ENCODE measurements at regions not wholly inside any gene's neighbourhood (a gene's known extent, or its start where the extent isn't known, plus 50 kb on each side); places are given as distances from the start of the nearest gene placed in this dataset.

GRCh38 chr10:28986117-28986792 is 302.6 kb upstream of the LYZL1 start (continued):
- no peak for TF ChIP-seq ZKSCAN1 (IDR thresholded peaks at IDR 0.05; ENCODE audit: low read depth, low read length)
- no peak for TF ChIP-seq TAL1 (IDR thresholded peaks at IDR 0.05)
- TF ChIP-seq PTTG1 (tag; IDR thresholded peaks at IDR 0.05; ENCODE audit: low read depth), result no peak
- TF ChIP-seq HMGN3 (IDR thresholded peaks at IDR 0.05; ENCODE audit: borderline replicate concordance, extremely low read depth, insufficient read length, low read depth, low read length), result no peak
- no peak for TF ChIP-seq U2AF1 (optimal IDR thresholded peaks at IDR 0.05; ENCODE audit: low read depth, low read length)
- TF ChIP-seq WHSC1 (IDR thresholded peaks at IDR 0.05; ENCODE audit: low read length), result no peak
- TF ChIP-seq PURB (CRISPR knock-in tag; IDR thresholded peaks at IDR 0.05; ENCODE audit: low read depth), result no peak
- TF ChIP-seq E2F3 (CRISPR knock-in tag; IDR thresholded peaks at IDR 0.05), result no peak
- no peak for TF ChIP-seq BRD9 (IDR thresholded peaks at IDR 0.05; ENCODE audit: low read depth, partially characterized antibody)
- no peak for TF ChIP-seq ZNF197 (CRISPR knock-in tag; IDR thresholded peaks at IDR 0.05; ENCODE audit: low read depth)
- TF ChIP-seq GTF2A2 (tag; IDR thresholded peaks at IDR 0.05), result no peak
- peak; percentile 92 for TF ChIP-seq NFE2 (IDR thresholded peaks at IDR 0.05; ENCODE audit: low read depth)
- peak; percentile 88 for TF ChIP-seq MAFF (IDR thresholded peaks at IDR 0.05; ENCODE audit: low read length)
- no peak for TF ChIP-seq ZC3H8 (IDR thresholded peaks at IDR 0.05)
- TF ChIP-seq MBD1 (CRISPR knock-in tag; IDR thresholded peaks at IDR 0.05), result no peak
- no peak for TF ChIP-seq KLF1 (tag; IDR thresholded peaks at IDR 0.05)
- TF ChIP-seq, protein P1, sequence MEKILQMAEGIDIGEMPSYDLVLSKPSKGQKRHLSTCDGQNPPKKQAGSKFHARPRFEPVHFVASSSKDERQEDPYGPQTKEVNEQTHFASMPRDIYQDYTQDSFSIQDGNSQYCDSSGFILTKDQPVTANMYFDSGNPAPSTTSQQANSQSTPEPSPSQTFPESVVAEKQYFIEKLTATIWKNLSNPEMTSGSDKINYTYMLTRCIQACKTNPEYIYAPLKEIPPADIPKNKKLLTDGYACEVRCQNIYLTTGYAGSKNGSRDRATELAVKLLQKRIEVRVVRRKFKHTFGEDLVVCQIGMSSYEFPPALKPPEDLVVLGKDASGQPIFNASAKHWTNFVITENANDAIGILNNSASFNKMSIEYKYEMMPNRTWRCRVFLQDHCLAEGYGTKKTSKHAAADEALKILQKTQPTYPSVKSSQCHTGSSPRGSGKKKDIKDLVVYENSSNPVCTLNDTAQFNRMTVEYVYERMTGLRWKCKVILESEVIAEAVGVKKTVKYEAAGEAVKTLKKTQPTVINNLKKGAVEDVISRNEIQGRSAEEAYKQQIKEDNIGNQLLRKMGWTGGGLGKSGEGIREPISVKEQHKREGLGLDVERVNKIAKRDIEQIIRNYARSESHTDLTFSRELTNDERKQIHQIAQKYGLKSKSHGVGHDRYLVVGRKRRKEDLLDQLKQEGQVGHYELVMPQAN (IDR thresholded peaks at IDR 0.05; ENCODE audit: borderline replicate concordance), result no peak
- no peak for TF ChIP-seq HNRNPL (IDR thresholded peaks at IDR 0.05; ENCODE audit: low read depth, low read length)
- TF ChIP-seq RBM34 (IDR thresholded peaks at IDR 0.05; ENCODE audit: borderline replicate concordance, insufficient read depth, low read length), result no peak
- no peak for TF ChIP-seq POLR3A (IDR thresholded peaks at IDR 0.05; ENCODE audit: borderline replicate concordance, extremely low read depth, insufficient read depth, insufficient read length)
- no peak for TF ChIP-seq DDX20 (tag; IDR thresholded peaks at IDR 0.05; ENCODE audit: low read depth)
- TF ChIP-seq MYNN (IDR thresholded peaks at IDR 0.05), result no peak
- TF ChIP-seq MYNN (CRISPR knock-in tag; IDR thresholded peaks at IDR 0.05), result no peak
- no peak for TF ChIP-seq ZNF75A (CRISPR knock-in tag; IDR thresholded peaks at IDR 0.05)
- TF ChIP-seq CBX5 (IDR thresholded peaks at IDR 0.05; ENCODE audit: borderline replicate concordance, low read depth), result no peak
- TF ChIP-seq SRSF1 (IDR thresholded peaks at IDR 0.05; ENCODE audit: low read depth, low read length), result no peak
